GM19035 (cell line): ENCODE measurements at regions not wholly inside any gene's neighbourhood (a gene's known extent, or its start where the extent isn't known, plus 50 kb on each side); places are given as distances from the start of the nearest gene placed in this dataset.
A peak's percentile ranks its signal among the peaks of the same experiment; 100 is the strongest.

Experiments used
- ATAC-seq: cut with Tn5 transposase; IDR thresholded peaks from one replicate; pipeline ENCODE4 v1.9.1; 2021; ENCODE audit not compliant: unreplicated experiment

GRCh38 chr3:5304188-5304587 lies 116.7 kb downstream of the EDEM1 start:
- ATAC-seq: no peak

- peak; percentile 77 for ATAC-seq
Measured at GRCh38 chr3:5304789-5305683, 117.5 kb downstream of the EDEM1 start.

GRCh38 chr3:5305684-5305989 lies 118.1 kb downstream of the EDEM1 start:
- ATAC-seq: peak; percentile 21

- ATAC-seq: no peak
Measured at GRCh38 chr3:5309171-5309570, 121.7 kb downstream of the EDEM1 start.

- ATAC-seq: no peak
Measured at GRCh38 chr3:5309602-5310001, 122.1 kb downstream of the EDEM1 start.

GRCh38 chr3:5310509-5310908 lies 123.0 kb downstream of the EDEM1 start:
- ATAC-seq: no peak

- no peak for ATAC-seq
Measured at GRCh38 chr3:5312290-5312689, 124.8 kb downstream of the EDEM1 start.

GRCh38 chr3:5314897-5315296 lies 127.4 kb downstream of the EDEM1 start:
- no peak for ATAC-seq

- no peak for ATAC-seq
Measured at GRCh38 chr3:5317557-5317956, 130.1 kb downstream of the EDEM1 start.

- ATAC-seq: no peak
Measured at GRCh38 chr3:5319454-5319853, 131.9 kb downstream of the EDEM1 start.

- no peak for ATAC-seq
Measured at GRCh38 chr3:5321666-5322340, 134.3 kb downstream of the EDEM1 start.

GRCh38 chr3:5324780-5325179 lies 137.3 kb downstream of the EDEM1 start:
- ATAC-seq: no peak

GRCh38 chr3:5330152-5330810 lies 142.8 kb downstream of the EDEM1 start:
- no peak for ATAC-seq

GRCh38 chr3:5331567-5332269 lies 144.2 kb downstream of the EDEM1 start:
- ATAC-seq: no peak

- peak; percentile 83 for ATAC-seq
Measured at GRCh38 chr3:5332270-5332956, 144.9 kb downstream of the EDEM1 start.

GRCh38 chr3:5339967-5340535 lies 152.5 kb downstream of the EDEM1 start:
- ATAC-seq: no peak

GRCh38 chr3:5341610-5342009 lies 154.1 kb downstream of the EDEM1 start:
- no peak for ATAC-seq

- no peak for ATAC-seq
Measured at GRCh38 chr3:5343459-5343858, 156.0 kb downstream of the EDEM1 start.

GRCh38 chr3:5344707-5345106 lies 157.2 kb downstream of the EDEM1 start:
- no peak for ATAC-seq

- ATAC-seq: no peak
Measured at GRCh38 chr3:5347486-5347885, 160.0 kb downstream of the EDEM1 start.
